Left lung (tissue), 4 donors: ENCODE measurements at regions not wholly inside any gene's neighbourhood (a gene's known extent, or its start where the extent isn't known, plus 50 kb on each side); places are given as distances from the start of the nearest gene placed in this dataset.

Experiments used
- ATAC-seq: fragments of 200-7000 bp; cut with Tn5 transposase; one replicate; pipeline ENCODE4 v1.9.1; 2020; ENCODE audit warnings: moderate library complexity
- DNase-seq, 4 donors: peaks; one replicate each; pipeline ENCODE4 v3.0.0-alpha.2; 2013 to 2020
- H3K27ac ChIP-seq, 2 donors: fragments of 200-600 bp; sonication (generic) in 1 of 2; one replicate each; pipeline versions ENCODE4 v1.5.0 to v1.8.0; 2020 to 2021
- H3K27me3 ChIP-seq, 2 donors: fragments of 200-600 bp; sonication (generic) in 1 of 2; one replicate each; pipeline versions ENCODE4 v1.5.0 to v1.8.0; 2020 to 2021
- H3K36me3 ChIP-seq, 2 donors: fragments of 200-600 bp; sonication (generic) in 1 of 2; one replicate each; pipeline versions ENCODE4 v1.5.0 to v1.8.0; 2020 to 2021
- H3K4me1 ChIP-seq, 2 donors: fragments of 200-600 bp; one replicate each; pipeline ENCODE4 v1.8.0; 2021
- H3K4me3 ChIP-seq, 2 donors: fragments of 200-600 bp; sonication (generic) in 1 of 2; one replicate each; pipeline versions ENCODE4 v1.5.0 to v1.8.0; 2020 to 2021; ENCODE audit warnings: mild to moderate bottlenecking in 1 of 2
- H3K9me3 ChIP-seq, 2 donors: fragments of 200-600 bp; sonication (generic) in 1 of 2; one replicate each; pipeline versions ENCODE4 v1.5.0 to v1.8.0; 2020 to 2021
- CTCF ChIP-seq, 2 donors: fragments of 200-600 bp; sonication (generic) in 1 of 2; IDR thresholded peaks; one replicate each; pipeline versions ENCODE4 v1.5.0 to v1.8.0; 2021; ENCODE audit warnings: antibody characterized with exemption in 2 of 2
- intact Hi-C, 2 donors: fragments of 100-400 bp; cut with DNase I; formaldehyde crosslinking; loops; one replicate each; pipeline versions ENCODE4 v1.11.2 to v1.14.2; 2022
- donor health status: DM: no; HTN: yes; CAD: no.
- donor health status: DM: no; HTN: no; CAD: no.

- no peak for ATAC-seq
Measured at GRCh38 chr4:129804461-129804981, 708.6 kb downstream of the C4orf33 start.

DNA sequence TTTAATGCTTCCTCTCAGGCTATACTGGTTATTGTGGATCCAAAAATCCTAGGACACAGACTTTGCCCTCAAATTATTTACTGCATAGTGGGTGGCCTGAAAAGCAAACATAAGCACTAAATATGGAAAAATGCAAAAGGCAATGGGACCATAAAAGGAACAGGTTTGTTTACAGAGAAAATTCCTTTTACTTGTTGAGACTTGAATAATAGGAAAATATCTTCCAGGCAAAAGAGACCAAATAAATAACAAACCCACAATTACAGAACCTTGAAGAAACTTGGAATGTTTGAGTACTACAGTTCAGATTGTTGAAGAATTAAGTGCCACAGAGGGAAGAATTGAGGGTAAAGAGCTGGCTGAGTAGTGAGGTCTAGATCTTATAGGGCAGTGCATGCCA is 711.0 kb downstream of the C4orf33 start:
- ATAC-seq (peak; percentile 68), DNase-seq (no peak)
- no peak overlapping the region for H3K4me3 ChIP-seq
- no peaks in the 10 kb centered on the region for H3K36me3 ChIP-seq
- H3K27ac ChIP-seq: no peak overlapping the region
- intact Hi-C loops: no loop called here
- no peaks in the 10 kb centered on the region for H3K4me1 ChIP-seq
- H3K27me3 ChIP-seq: no peaks in the 10 kb centered on the region
- no peaks in the 10 kb centered on the region for H3K9me3 ChIP-seq
- TF ChIP-seq CTCF (IDR thresholded peaks at IDR 0.05): no peak

More at GRCh38 chr4:129804461-129804981, 708.6 kb downstream of the C4orf33 start:
- DNase-seq: no peak
- H3K27me3 ChIP-seq: no peaks in the 10 kb centered on the region
- H3K27ac ChIP-seq: no peak overlapping the region
- H3K4me3 ChIP-seq: no peak overlapping the region
- intact Hi-C loops: no loop called here
- no peaks in the 10 kb centered on the region for H3K9me3 ChIP-seq
- TF ChIP-seq CTCF (IDR thresholded peaks at IDR 0.05): no peak
- H3K4me1 ChIP-seq: no peaks in the 10 kb centered on the region
- H3K36me3 ChIP-seq: no peaks in the 10 kb centered on the region

DNA sequence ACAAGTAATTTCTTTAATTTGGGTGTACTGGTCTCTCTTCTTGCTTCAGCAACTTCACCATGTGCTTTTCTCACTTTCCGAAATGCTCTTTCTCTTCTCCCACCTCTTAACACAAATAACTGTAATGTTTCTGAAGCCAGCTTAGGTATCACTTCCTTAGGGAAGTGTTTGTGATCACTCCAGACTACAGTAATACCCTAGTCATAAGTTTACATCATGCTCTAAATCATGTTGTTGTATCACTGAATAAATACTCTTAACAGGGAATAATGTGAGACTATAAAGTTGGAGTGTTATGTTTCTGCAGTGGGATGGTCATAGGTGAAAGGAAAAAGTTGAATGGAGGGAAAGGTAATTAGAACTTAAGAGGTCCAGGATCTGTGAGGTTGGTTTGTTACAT is 712.3 kb downstream of the C4orf33 start:
- Histone ChIP-seq H3K27ac (no peak overlapping the region), H3K36me3 (no peaks in the 10 kb centered on the region), H3K4me3 (no peak overlapping the region), H3K4me1 (no peaks in the 10 kb centered on the region), H3K9me3 (no peaks in the 10 kb centered on the region), H3K27me3 (no peaks in the 10 kb centered on the region)
- no peak for TF ChIP-seq CTCF (IDR thresholded peaks at IDR 0.05)
- intact Hi-C loops: no loop called here
- DNase-seq (no peak), ATAC-seq (no peak)

DNA sequence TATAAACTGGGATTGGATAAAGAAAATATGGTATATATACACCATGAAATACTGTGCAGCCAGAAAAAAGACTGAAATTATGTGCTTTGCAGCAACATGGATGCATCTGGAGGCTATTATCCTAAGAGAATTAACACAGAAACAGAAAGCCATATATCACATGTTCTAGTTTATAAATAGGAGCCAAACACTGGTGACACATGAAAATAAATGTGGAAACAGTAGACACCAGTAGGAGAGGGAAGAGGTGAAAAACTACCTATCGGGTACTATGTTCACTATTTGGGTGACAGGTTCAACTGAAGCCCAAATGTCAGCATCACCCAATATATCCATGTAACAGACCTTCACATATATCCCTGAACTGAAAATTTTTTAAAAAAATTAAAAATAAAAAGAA is 725.1 kb downstream of the C4orf33 start:
- no peak overlapping the region for H3K27ac ChIP-seq
- no peaks in the 10 kb centered on the region for H3K9me3 ChIP-seq
- no peaks in the 10 kb centered on the region for H3K27me3 ChIP-seq
- H3K4me1 ChIP-seq: no peaks in the 10 kb centered on the region
- intact Hi-C loops: no loop called here
- ATAC-seq: no peak
- DNase-seq: no peak
- no peak overlapping the region for H3K4me3 ChIP-seq
- TF ChIP-seq CTCF (IDR thresholded peaks at IDR 0.05): no peak
- H3K36me3 ChIP-seq: no peaks in the 10 kb centered on the region

- Histone ChIP-seq H3K36me3 (no peaks in the 10 kb centered on the region), H3K27me3 (no peaks in the 10 kb centered on the region), H3K27ac (no peak overlapping the region), H3K9me3 (no peaks in the 10 kb centered on the region), H3K4me3 (no peak overlapping the region), H3K4me1 (no peaks in the 10 kb centered on the region)
- intact Hi-C loops: no loop called here
- DNase-seq (no peak), ATAC-seq (no peak)
- TF ChIP-seq CTCF (IDR thresholded peaks at IDR 0.05): no peak
Measured at GRCh38 chr4:129821963-129822362, 726.0 kb downstream of the C4orf33 start.
